Epithelial cell of proximal tubule (primary cell): ENCODE measurements at regions not wholly inside any gene's neighbourhood (a gene's known extent, or its start where the extent isn't known, plus 50 kb on each side); places are given as distances from the start of the nearest gene placed in this dataset.
"Not testable (repeated sequence)": the region's sequence is repeated elsewhere in the genome, so short reads cannot be mapped to it uniquely, and the experiment has no call there.

Experiments
- DNase-seq: peaks from one replicate; pipeline ENCODE4 v3.0.0-alpha.2; 2011; ENCODE audit warnings: low read depth
- H3K4me3 ChIP-seq: 2 replicates; pipeline ENCODE4 v1.5.1; 2011; ENCODE audit warnings: low read depth, mild to moderate bottlenecking, low read length
- TF ChIP-seq, protein P1 (sequence below): conservative IDR thresholded peaks from 2 replicates; pipeline ENCODE4 v1.5.1; 2012; ENCODE audit warnings: low read depth, mild to moderate bottlenecking, low read length

DNA sequence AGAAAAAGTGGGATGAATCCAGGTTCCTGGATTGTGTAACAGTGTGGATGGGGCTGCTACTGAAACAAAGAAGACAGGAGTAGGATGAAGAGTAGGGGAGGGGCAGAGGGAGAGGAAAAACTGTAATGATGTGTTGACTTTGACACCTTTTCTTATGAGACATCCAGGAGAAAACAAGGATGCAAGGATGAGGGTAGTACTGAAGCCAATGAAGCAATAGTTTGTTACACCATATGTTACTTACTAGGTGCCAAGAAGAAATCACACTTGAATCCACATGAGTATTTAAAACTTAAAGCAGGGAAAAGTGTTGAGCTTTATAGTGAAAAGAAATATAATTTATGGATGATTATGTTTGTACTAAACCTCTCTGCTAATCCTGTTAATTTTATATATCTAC, 420.6 kb downstream of the ARL4A start:
- TF ChIP-seq, protein P1, sequence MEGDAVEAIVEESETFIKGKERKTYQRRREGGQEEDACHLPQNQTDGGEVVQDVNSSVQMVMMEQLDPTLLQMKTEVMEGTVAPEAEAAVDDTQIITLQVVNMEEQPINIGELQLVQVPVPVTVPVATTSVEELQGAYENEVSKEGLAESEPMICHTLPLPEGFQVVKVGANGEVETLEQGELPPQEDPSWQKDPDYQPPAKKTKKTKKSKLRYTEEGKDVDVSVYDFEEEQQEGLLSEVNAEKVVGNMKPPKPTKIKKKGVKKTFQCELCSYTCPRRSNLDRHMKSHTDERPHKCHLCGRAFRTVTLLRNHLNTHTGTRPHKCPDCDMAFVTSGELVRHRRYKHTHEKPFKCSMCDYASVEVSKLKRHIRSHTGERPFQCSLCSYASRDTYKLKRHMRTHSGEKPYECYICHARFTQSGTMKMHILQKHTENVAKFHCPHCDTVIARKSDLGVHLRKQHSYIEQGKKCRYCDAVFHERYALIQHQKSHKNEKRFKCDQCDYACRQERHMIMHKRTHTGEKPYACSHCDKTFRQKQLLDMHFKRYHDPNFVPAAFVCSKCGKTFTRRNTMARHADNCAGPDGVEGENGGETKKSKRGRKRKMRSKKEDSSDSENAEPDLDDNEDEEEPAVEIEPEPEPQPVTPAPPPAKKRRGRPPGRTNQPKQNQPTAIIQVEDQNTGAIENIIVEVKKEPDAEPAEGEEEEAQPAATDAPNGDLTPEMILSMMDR, result no peak
- H3K4me3 ChIP-seq, result no peak overlapping the region
- no peak for DNase-seq

DNA sequence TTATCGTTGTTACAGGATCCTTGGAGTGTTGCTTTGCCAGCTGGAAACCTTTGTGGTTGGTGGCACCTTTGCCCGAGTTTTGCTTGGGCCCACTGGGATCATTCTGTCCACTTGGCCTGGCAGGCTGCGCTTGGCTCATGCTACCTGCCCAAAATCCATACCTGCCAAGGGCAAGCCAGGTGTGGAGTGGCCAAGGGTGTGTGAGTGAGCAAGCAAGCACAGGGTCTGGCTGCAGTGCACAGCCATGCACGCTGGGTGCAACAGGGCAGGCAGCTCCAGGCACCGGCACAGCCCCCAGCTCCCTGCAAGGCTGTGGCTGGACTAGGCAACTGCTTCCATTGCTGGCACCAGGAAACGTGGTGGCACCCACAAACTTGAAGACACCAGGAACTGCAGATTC, 421.8 kb downstream of the ARL4A start:
- no peak for DNase-seq
- H3K4me3 ChIP-seq, result no peak overlapping the region
- TF ChIP-seq, protein P1, result no peak

DNA sequence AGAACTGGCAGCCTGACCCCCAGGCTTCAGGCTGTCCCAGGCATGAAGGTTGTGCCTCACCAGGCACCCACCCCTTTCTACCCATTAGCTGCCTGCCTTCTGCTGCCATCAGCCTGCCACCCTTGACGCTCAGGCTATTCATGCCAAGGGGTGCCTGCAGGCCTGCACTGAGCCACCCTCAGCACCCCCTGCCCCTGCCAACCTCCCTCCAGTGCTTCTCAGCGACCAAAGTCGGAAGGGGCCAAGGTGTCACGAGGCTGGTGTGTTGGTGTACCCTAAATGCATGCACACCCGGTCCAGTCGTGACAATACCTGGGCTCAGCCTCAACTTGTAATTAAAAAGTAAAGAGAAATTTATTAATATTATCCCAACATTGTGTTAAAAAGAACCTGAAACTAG, 422.7 kb downstream of the ARL4A start:
- DNase-seq, result no peak
- H3K4me3 ChIP-seq, result no peak overlapping the region
- TF ChIP-seq, protein P1, result no peak

DNA sequence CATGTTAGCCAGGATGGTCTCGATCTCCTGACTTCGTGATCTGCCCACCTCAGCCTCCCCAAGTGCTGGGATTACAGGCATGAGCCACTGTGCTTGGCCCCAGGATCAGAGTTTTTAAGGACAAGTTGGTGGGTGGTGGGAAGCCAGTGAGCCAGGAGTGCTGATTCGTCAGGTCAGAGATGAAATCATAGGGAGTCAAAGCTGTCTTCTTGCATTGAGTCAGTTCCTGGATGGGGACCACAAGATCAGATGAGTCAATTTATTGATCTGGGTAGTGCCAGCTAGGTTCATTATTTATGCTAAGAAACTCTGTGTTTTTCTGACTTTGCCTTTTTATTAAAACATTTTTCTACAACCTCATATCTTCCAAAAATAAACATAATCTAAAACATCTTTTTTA, 423.8 kb downstream of the ARL4A start:
- no peak for DNase-seq
- TF ChIP-seq, protein P1, result no peak
- H3K4me3 ChIP-seq, result no peak overlapping the region

DNA sequence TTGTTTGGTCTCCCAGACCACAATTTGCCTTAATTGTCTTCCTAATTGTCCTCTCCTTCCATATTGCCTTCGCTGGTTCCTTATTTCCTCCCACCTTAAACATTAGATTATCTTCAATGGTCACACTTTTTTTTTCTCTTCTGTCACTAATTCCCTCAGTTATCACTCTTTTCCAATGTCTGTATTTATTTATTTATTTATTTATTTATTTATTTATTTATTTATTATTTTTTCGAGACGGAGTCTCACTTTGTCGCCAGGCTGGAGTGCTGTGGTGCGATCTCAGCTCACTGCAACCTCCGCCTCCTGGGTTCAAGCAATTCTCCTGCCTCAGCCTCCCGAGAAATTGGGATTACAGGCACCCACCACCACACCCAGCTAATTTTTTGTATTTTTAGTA, 426.8 kb downstream of the ARL4A start:
- not testable (repeated sequence) for H3K4me3 ChIP-seq, DNase-seq

DNA sequence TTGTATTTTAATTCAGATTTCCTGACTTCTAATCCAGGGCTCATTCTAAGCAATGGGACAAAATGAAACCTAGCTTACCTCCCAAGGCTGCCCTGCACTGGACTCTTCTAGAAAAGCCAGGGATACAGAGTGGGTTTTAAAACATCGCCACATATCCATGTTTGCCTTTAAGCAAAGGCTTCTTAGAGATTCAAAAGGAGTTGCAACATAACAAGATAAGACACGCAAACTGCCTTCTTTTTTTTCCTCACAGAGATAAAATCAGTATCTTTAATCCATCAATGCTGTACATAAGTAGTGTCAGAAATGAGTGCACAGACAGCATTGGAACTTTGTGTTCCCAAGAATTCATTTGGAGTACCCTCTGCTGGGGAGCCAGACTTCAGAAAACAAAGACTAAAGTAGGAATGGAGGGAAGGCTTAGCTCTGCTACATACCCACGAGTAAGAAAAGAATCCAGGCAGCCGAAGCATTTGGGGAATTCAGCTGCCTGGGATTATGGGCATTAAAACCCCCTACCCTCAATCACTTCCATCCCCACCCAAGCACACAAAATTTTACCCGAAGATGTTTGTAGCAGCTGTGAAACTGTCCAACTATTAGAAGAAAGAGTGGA, 427.8 kb downstream of the ARL4A start:
- TF ChIP-seq, protein P1, result no peak
- no peak for DNase-seq
- H3K4me3 ChIP-seq, result no peak overlapping the region

DNA sequence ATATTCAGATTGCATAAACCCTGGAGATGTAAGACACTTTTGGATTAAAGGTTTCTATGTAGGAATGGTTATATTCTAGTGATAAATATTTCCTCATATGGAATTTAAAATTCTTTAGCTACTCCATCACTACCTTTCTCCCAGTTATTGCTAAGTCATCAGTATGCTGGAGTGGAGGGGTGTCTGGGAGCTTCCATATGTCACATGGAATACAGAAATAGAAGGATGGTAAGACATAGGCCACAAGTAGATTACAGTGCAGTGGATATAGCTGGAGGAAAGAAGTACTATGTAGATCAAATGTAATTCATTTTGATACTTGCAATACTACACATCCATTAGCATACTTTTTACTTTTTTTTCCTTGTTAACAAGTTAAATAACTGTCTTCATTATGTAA, 428.4 kb downstream of the ARL4A start:
- no peak for DNase-seq
- TF ChIP-seq, protein P1, result no peak
- H3K4me3 ChIP-seq, result no peak overlapping the region
